ENCODE measurements at regions not wholly inside any gene's neighbourhood (a gene's known extent, or its start where the extent isn't known, plus 50 kb on each side); places are given as distances from the start of the nearest gene placed in this dataset.

GRCh38 chr6:85195243-85195642 lies 254.6 kb upstream of the NT5E start:
- no peak overlapping the region for H2BK120ac ChIP-seq (ENCODE audit: low read depth, low read length, poor library complexity, severe bottlenecking)
- Mint-ChIP-seq H3K4me1 (peaks cover 0 to 6% of the 10 kb centered on the region in 2 experiments; a peak in 1 of 4 replicates), H3K27me3 (ENCODE audit: low read depth) (no peaks in the 10 kb centered on the region; the same call in 1 of the 2 replicates), H3K36me3 (ENCODE audit: insufficient read depth in 1 of 3, low read depth in 3 of 3) (no peaks in the 10 kb centered on the region; a peak in 2 of 7 replicates), H3K9me3 (peaks cover 3 to 9% of the 10 kb centered on the region in 2 experiments; a peak in 3 of 5 replicates), H3K27ac (no peak overlapping the region), H3K4me3 (no peak overlapping the region)
- no peak overlapping the region for H3K4ac ChIP-seq (ENCODE audit: low read depth, low read length)
- DNase-seq = no peak
- no peaks in the 10 kb centered on the region for H3K79me2 ChIP-seq (ENCODE audit: insufficient read depth, low read length)
- no peak overlapping the region for H3K9ac ChIP-seq (ENCODE audit: extremely low read depth, insufficient read length, low read length)
- TF ChIP-seq CTCF (conservative IDR thresholded peaks at IDR 0.05) = no peak
- H4K8ac ChIP-seq (replicated peaks; ENCODE audit: insufficient read length, low read depth, low read length) = no peak overlapping the region
- no peak overlapping the region for H2BK5ac ChIP-seq (ENCODE audit: insufficient read length, low read length)
- H4K20me1 ChIP-seq (ENCODE audit: control insufficient read depth, insufficient read depth, insufficient read length) = no peaks in the 10 kb centered on the region
- H3K18ac ChIP-seq (ENCODE audit: insufficient read length, low read depth, low read length) = no peak overlapping the region
- no peak overlapping the region for H3T11ph ChIP-seq (ENCODE audit: low read length)
- H3K23ac ChIP-seq (ENCODE audit: insufficient read length, low read depth, low read length) = no peak overlapping the region
- no peaks in the 10 kb centered on the region for H3K4me1 ChIP-seq (ENCODE audit: insufficient read depth, low read length)
- no peak overlapping the region for H4K5ac ChIP-seq (ENCODE audit: insufficient read length, low read depth, low read length)
- H3K56ac ChIP-seq (ENCODE audit: insufficient read length, low read depth, low read length) = no peak overlapping the region
- no peak overlapping the region for H2AFZ ChIP-seq (ENCODE audit: low read length)
- no peaks in the 10 kb centered on the region for H3K23me2 ChIP-seq (ENCODE audit: insufficient read length, low read depth, low read length, poor library complexity, severe bottlenecking)
- no peaks in the 10 kb centered on the region for H3K79me1 ChIP-seq (ENCODE audit: insufficient read depth, low read depth, low read length, poor library complexity, severe bottlenecking)
- H2BK12ac ChIP-seq (ENCODE audit: insufficient read length, low read depth, low read length) = no peak overlapping the region
- no peak overlapping the region for H3K27ac ChIP-seq (ENCODE audit: insufficient read length, low read depth, low read length)
- H2BK15ac ChIP-seq (ENCODE audit: low read depth, low read length) = no peak overlapping the region
- no peak overlapping the region for H3K4me2 ChIP-seq (ENCODE audit: insufficient read depth, insufficient read length, low read length)
- no peaks in the 10 kb centered on the region for H3K27me3 ChIP-seq (ENCODE audit: insufficient read depth, low read length)
- H4K91ac ChIP-seq (ENCODE audit: insufficient read length, low read depth, low read length) = no peak overlapping the region
- no peak overlapping the region for H3K14ac ChIP-seq (ENCODE audit: insufficient read depth, low read length)
- no peak overlapping the region for H2BK20ac ChIP-seq (ENCODE audit: low read depth, low read length, poor library complexity, severe bottlenecking)
- H2AK5ac ChIP-seq (ENCODE audit: insufficient read length, low read length) = no peak overlapping the region
- no peaks in the 10 kb centered on the region for H3K9me3 ChIP-seq (ENCODE audit: control insufficient read depth, low read depth, low read length)

Measured in H9 (cell line).